Caco-2 (cell line): ENCODE measurements at regions not wholly inside any gene's neighbourhood (a gene's known extent, or its start where the extent isn't known, plus 50 kb on each side); places are given as distances from the start of the nearest gene placed in this dataset.

Source experiments
- BruUV-seq: library from RNA; stranded (reverse); fragments of 400-500 nt; replicated peaks from 2 replicates; lab custom pipeline; 2021; lab: Mats Ljungman, UMichigan
- CTCF ChIA-PET: fragments of 300-600 bp; sonication (Branson Sonifier 250); formaldehyde crosslinking; loops from one replicate; lab custom pipeline; 2022; ENCODE audit warnings: antibody characterized with exemption; lab: Charles Lee
- POLR2A ChIA-PET: fragments of 300-600 bp; sonication (Branson Sonifier 250); formaldehyde crosslinking; loops from one replicate; lab custom pipeline; 2022; ENCODE audit warnings: antibody characterized with exemption; lab: Charles Lee
- DNase-seq, 2 experiments: peaks; one replicate each; pipeline versions ENCODE4 v3.0.0 to v3.0.0-alpha.2; 2020 to 2022
- H3K27me3 ChIP-seq: replicated peaks from 2 replicates; pipeline ENCODE4 v1.6.0; 2011; ENCODE audit warnings: low read length; ENCODE audit not compliant: control insufficient read depth, insufficient read depth
- H3K36me3 ChIP-seq: 2 replicates; pipeline ENCODE4 v1.5.1; 2011; ENCODE audit warnings: low read length; ENCODE audit not compliant: control insufficient read depth, insufficient read depth
- H3K4me1 ChIP-seq: fragments of 250-450 bp; sonication (Bioruptor Pico); 2 replicates; pipeline ENCODE4 v1.5.1; 2020; ENCODE audit warnings: mild to moderate bottlenecking
- H3K4me3 ChIP-seq: 2 replicates; pipeline ENCODE4 v1.5.1; 2011; ENCODE audit warnings: low read depth, mild to moderate bottlenecking, control low read depth, low read length
- H3K9me3 ChIP-seq: fragments of 250-450 bp; sonication (Bioruptor Pico); 2 replicates; pipeline ENCODE4 v1.5.1; 2020; ENCODE audit warnings: mild to moderate bottlenecking, moderate library complexity
- H3K27ac Mint-ChIP-seq: one replicate; pipeline ENCODE4 v1.8.0; 2022; ENCODE audit warnings: mixed read lengths; ENCODE audit not compliant: unreplicated experiment
- H3K27me3 Mint-ChIP-seq: one replicate; pipeline ENCODE4 v1.8.0; 2022; ENCODE audit warnings: mixed read lengths; ENCODE audit not compliant: insufficient read depth, unreplicated experiment
- H3K36me3 Mint-ChIP-seq: one replicate; pipeline ENCODE4 v1.8.0; 2022; ENCODE audit warnings: mild to moderate bottlenecking, mixed read lengths; ENCODE audit not compliant: insufficient read depth, unreplicated experiment
- H3K4me1 Mint-ChIP-seq: one replicate; pipeline ENCODE4 v1.8.0; 2022; ENCODE audit warnings: low read depth, mixed read lengths; ENCODE audit not compliant: unreplicated experiment
- H3K4me3 Mint-ChIP-seq: one replicate; pipeline ENCODE4 v1.8.0; 2022; ENCODE audit warnings: mild to moderate bottlenecking, moderate library complexity, mixed read lengths; ENCODE audit not compliant: unreplicated experiment
- H3K9me3 Mint-ChIP-seq: one replicate; pipeline ENCODE4 v1.8.0; 2022; ENCODE audit warnings: mixed read lengths; ENCODE audit not compliant: unreplicated experiment
- intact Hi-C: fragments of 100-400 bp; cut with micrococcal nuclease; formaldehyde crosslinking; loops from one replicate; pipeline ENCODE4 v1.10.0; 2022; ENCODE audit not compliant: unreplicated experiment
- TF ChIP-seq, protein P1 (sequence below), 2 experiments: fragments of 200-600 bp in 1 of 2; IDR thresholded peaks; 1 replicate in 1 of 2; 2 replicates in 1 of 2; pipeline versions ENCODE4 v1.5.1 to v1.8.0; 2011 to 2022; ENCODE audit warnings: antibody characterized with exemption in 1 of 2, control low read depth in 1 of 2, inconsistent platforms in 1 of 2, low read depth in 1 of 2, low read length in 1 of 2, mild to moderate bottlenecking in 1 of 2, moderate library complexity in 1 of 2; ENCODE audit not compliant: insufficient read depth in 1 of 2, severe bottlenecking in 1 of 2, unreplicated experiment in 1 of 2

DNA sequence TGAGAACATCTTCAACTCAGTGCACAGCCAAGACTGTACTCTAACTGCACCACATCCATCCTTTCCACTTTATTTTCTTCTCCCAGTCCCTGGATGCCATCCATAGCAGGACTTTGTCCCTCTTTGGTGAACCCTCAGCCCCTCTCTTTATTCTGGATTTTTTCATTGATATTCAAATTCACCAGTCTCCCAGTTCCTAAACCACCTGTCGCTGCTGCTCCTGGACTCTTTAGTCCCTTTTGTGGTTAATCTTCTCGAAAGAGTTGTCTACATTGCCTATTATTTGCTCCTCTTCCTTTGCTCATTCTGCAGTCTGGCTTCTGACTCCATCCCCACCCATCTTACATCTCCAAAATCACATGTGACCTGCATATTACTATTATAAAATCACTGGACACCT, 59.4 kb upstream of the ZSWIM6 start:
- Histone ChIP-seq H3K9me3 (no peaks in the 10 kb centered on the region), H3K4me1 (no peaks in the 10 kb centered on the region), H3K4me3 (no peak overlapping the region), H3K36me3 (no peaks in the 10 kb centered on the region), H3K27me3 (no peaks in the 10 kb centered on the region)
- Mint-ChIP-seq H3K27me3 (no peaks in the 10 kb centered on the region), H3K27ac (no peak overlapping the region), H3K4me1 (peaks cover 18% of the 10 kb centered on the region), H3K4me3 (no peak overlapping the region), H3K9me3 (no peaks in the 10 kb centered on the region), H3K36me3 (no peaks in the 10 kb centered on the region)
- ChIA-PET CTCF (no interaction called here), POLR2A (no interaction called here)
- no peak for DNase-seq
- TF ChIP-seq, protein P1, sequence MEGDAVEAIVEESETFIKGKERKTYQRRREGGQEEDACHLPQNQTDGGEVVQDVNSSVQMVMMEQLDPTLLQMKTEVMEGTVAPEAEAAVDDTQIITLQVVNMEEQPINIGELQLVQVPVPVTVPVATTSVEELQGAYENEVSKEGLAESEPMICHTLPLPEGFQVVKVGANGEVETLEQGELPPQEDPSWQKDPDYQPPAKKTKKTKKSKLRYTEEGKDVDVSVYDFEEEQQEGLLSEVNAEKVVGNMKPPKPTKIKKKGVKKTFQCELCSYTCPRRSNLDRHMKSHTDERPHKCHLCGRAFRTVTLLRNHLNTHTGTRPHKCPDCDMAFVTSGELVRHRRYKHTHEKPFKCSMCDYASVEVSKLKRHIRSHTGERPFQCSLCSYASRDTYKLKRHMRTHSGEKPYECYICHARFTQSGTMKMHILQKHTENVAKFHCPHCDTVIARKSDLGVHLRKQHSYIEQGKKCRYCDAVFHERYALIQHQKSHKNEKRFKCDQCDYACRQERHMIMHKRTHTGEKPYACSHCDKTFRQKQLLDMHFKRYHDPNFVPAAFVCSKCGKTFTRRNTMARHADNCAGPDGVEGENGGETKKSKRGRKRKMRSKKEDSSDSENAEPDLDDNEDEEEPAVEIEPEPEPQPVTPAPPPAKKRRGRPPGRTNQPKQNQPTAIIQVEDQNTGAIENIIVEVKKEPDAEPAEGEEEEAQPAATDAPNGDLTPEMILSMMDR (IDR thresholded peaks at IDR 0.05; ENCODE audit: insufficient read depth in 1 of 2, low read depth in 1 of 2, low read length in 1 of 2, severe bottlenecking in 1 of 2, unreplicated experiment in 1 of 2): no peak
- intact Hi-C loops: loop anchor here (10.0 kb wide), 1 partner anchor 382 kb away; no protein-coding TSS in a partner anchor
- BruUV-seq: no TSS peak

DNA sequence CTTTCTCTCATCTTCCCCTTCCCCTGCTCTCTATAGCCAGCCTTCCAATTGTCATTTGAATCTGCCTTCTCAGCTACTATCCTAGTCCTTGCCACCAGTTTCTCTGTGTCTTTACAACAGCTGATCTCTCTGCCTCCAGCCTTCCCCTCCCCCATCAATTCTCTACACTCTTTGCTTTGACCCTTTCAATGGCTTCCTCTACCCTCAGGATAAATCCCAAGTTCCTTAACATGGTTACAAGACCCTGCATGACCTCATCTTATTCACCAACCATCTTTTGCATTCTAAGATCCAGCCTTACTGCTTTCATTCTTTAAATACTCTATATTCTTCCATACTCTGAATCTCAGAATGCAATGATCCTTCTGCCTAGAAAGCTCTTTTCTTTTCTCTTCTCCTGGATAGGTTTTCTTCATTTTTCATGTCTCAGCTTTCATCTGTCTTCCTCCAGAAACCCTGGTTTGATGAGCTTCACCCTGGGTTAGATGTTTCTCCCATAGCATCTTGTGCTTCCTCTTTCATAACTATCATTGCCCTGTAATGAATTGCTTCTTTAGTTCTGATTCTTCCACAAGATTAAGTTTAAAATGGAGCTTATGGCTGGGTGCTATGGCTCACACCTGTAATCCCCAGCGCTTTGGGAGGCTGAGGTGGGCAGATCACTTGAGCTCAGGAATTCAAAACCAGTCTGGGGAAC, 58.6 kb upstream of the ZSWIM6 start:
- no peak for DNase-seq
- BruUV-seq: no TSS peak
- CTCF ChIA-PET: no interaction called here
- Histone ChIP-seq H3K4me1 (no peaks in the 10 kb centered on the region; the same call in 1 of the 2 replicates), H3K4me3 (no peak overlapping the region), H3K36me3 (no peaks in the 10 kb centered on the region), H3K9me3 (no peaks in the 10 kb centered on the region), H3K27me3 (no peaks in the 10 kb centered on the region)
- intact Hi-C loops: loop anchor here (10.0 kb wide), 1 partner anchor 381 kb away; no protein-coding TSS in a partner anchor
- POLR2A ChIA-PET: no interaction called here
- no peaks in the 10 kb centered on the region for H3K36me3 Mint-ChIP-seq
- peaks cover 18% of the 10 kb centered on the region for H3K4me1 Mint-ChIP-seq
- TF ChIP-seq, protein P1 (IDR thresholded peaks at IDR 0.05; ENCODE audit: insufficient read depth in 1 of 2, low read depth in 1 of 2, low read length in 1 of 2, severe bottlenecking in 1 of 2, unreplicated experiment in 1 of 2): no peak
- no peak overlapping the region for H3K4me3 Mint-ChIP-seq
- H3K27me3 Mint-ChIP-seq: no peaks in the 10 kb centered on the region
- H3K9me3 Mint-ChIP-seq: no peaks in the 10 kb centered on the region
- H3K27ac Mint-ChIP-seq: no peak overlapping the region

DNA sequence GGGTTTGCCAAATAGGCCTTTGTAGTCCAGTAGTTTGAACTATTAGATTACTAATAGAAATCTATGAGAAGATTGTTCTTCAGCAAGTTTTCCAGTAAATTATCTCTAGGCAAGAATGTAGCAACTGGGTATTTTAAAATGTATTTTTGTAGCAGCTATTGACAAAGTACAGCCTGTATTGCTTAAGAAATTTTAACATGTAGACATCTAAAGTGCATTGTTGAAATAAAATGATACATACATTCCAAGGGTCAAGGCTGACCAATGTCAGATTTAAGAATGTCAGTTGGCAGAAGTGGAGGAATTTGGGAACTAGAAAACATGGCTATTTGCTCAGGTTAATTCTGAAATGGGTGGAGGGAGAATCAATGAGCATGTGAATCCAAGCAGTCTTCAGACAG, 57.5 kb upstream of the ZSWIM6 start:
- Mint-ChIP-seq H3K4me3 (no peak overlapping the region), H3K27ac (no peak overlapping the region), H3K4me1 (peaks cover 18% of the 10 kb centered on the region), H3K36me3 (no peaks in the 10 kb centered on the region), H3K27me3 (no peaks in the 10 kb centered on the region), H3K9me3 (no peaks in the 10 kb centered on the region)
- no peak overlapping the region for H3K4me3 ChIP-seq
- H3K27me3 ChIP-seq: no peaks in the 10 kb centered on the region
- DNase-seq: no peak
- no TSS peak for BruUV-seq
- POLR2A ChIA-PET: no interaction called here
- TF ChIP-seq, protein P1 (IDR thresholded peaks at IDR 0.05; ENCODE audit: insufficient read depth in 1 of 2, low read depth in 1 of 2, low read length in 1 of 2, severe bottlenecking in 1 of 2, unreplicated experiment in 1 of 2): no peak
- peaks cover 2% of the 10 kb centered on the region for H3K4me1 ChIP-seq
- intact Hi-C loops: loop anchor here (10.0 kb wide), 1 partner anchor 380 kb away; no protein-coding TSS in a partner anchor
- CTCF ChIA-PET: no interaction called here
- no peaks in the 10 kb centered on the region for H3K9me3 ChIP-seq
- no peaks in the 10 kb centered on the region for H3K36me3 ChIP-seq
